ENCODE measurements at regions not wholly inside any gene's neighbourhood (a gene's known extent, or its start where the extent isn't known, plus 50 kb on each side); places are given as distances from the start of the nearest gene placed in this dataset.

DNA sequence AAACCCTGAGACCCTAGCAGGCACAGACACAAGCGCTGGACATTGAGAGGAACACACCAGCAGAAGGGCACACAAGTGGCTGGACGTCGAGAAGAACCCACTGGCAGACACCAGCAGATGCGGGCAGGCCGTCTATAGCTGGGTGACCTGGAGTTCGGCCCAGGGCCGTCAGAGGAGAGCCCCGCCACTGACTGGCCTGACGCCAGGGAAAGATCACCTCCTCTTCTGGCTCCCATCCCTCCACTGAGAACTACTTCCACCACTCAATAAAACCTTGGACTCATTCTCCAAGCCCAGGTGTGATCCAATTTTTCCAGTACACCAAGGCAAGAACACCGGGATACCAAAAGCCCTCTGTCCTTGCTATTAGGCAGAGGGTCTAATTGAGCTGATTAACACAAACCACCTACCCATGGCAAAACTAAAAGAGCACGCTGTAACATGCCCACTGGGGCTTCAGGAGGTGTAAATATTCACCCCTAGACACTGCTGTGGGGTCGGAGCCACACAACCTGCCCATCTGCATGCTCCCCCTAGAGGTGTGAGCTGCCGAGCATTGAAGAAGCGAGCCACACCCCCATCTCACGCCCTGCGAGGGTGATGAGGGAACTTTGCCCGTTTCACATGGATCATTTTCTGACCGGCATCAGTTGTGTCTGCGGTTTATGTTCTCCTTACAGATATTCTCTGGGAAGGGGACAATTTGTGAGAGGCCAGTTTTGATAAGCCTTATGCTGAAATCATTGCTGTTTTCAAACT, 104.8 kb downstream of the HLX start:
- no peak for DNase-seq (ENCODE audit: low spot score)

DNA sequence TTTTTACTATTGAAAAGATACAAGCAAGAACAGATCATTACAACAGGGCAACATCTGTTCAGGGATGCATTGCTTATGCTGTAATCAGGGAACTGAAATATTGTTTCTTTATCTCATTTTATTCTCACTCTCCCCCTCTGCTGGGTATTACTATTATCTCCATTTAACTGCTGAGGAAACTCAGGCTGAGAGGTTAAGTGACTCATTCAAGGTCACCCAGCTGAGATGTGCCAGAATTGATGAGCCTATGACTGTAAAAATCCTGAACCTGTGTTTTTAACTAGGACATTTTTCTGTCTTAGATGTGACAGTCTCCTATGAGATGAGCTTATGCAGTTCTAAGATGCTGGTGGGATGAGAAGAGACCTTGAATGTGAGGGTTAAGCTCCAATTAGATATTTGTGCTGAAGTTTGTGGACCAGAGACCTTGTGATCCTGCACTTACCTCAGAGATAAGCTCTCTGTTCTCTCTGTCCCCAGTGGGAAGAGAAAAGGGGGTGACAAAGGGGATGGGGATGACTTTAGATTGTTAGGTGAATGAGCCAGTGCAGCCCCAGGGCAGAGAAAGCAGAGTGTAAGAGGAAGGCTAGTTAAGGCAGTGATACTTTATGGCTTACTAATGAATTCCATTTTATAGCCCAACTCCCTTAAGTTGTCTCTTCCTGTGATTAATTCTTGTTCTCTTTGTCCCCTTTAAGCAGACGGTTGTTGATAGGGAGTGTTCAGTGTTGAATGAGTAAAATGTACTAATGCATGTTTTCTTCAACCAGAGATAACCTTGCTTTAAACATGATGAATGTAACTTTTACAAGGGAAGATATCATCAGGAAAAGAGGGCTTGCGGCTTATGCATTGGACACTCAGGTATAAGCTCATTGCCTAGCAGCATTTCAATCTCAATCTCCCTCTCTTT, 111.4 kb downstream of the HLX start:
- DNase-seq (ENCODE audit: low spot score), result no peak

DNA sequence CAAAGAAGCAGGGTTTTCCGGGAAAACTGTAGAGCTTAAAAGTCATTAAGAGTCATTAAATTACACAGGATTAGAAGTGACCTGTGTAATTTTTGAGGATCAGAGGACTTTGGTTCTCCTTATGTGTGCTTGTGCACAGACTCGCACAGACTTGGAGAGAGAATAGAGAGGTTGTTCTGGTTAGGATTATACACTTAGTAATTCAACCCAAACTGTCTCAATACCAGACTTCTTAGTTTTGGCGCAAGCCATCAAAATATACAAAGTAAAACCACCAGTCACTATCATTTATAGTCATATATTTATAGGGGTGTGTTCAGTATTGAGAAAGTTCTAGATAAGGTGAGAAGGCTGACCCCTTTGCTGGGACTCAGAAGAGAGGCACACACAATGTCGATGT, 112.3 kb downstream of the HLX start:
- DNase-seq (ENCODE audit: low spot score), result no peak

DNA sequence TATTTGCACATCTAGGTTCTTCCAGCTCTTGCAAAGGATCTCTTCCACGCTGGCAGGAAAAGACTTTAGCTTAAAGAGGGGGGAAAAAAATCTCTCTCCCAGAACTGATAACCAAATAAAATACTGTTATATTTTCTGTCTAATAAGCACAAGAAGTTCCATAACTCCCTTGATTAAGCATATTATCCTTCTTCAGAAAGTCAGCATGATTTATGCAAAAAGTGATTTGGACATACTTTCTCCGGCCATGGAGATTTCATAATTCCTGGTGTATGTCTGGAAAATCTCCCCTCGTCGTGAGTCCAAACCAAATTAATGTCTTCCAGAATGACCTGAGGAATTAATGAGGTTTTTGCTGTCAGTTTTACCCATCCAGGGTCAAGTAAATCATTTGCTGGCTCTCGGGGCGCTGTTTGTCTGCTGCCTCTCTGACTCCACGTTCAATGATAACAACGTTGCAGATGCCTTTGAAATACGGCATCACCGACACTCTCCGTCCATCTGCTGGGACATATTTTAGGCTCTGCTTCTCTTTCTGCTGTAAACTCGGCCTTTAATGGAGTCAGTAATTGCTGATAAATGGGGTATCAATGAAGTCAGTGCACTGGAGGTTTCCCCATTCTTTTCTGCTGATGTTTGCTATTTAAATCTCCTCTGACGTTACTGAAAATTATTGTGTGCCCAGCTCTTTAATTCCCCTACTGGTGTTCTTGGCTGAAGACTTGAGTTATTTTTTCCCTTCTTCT, 112.9 kb downstream of the HLX start:
- no peak for DNase-seq (ENCODE audit: low spot score)

DNA sequence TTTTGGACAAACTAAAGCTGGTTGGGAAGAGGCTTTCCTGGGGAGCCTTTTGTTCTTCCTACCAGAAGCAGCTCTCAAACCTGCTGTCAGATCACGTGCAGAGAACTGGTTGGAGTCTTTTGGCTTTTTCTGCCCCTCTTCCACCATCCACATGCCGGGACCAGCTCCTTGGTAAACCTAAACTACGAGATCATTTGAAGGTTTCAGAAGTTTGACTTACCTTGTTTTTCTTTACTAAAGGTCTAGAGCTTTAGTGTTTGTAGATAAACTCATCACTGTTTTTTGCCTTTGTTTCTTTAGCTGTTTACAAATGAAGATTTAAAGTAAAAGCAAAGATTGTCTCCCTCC, 113.4 kb downstream of the HLX start:
- no peak for DNase-seq (ENCODE audit: low spot score)

DNA sequence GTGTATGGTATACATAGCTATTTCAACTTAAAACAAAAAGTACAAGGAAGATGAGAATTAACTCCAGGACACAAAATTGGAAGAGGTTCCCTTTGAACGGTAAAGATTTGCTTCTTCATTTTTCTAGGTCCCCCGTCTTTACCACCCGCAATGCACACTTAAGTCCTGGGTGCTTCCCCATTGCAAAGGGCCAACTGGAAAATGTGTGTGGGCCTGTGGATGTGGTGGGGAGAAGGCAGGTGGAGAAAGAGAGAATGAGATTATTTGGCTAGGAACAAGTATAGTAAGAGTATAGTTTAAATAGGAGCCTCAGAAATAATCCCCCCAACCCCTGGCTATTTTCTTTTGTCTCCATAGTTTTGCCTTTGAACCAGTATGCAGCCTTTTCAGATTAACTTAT, 115.4 kb downstream of the HLX start:
- DNase-seq (ENCODE audit: low spot score), result no peak

DNA sequence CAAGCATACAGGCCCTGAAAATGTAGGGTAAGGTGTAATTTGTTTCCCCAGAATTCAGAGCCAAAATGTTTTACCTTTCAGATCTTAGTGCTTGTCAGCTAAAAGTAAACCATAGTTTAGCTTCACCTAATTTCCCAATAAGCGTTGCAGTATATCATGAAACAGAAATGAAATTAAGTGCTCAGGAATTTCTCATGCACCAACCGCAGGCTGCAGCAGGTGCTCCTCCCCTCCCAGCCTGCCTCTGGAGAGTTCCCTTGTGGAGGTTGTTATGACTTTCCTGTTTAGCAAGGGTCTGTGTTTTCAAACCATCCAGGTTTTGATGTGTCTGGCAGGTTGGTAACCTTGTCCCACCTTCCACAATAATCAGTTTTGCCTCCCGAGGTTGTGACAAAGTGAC, 118.5 kb downstream of the HLX start:
- DNase-seq (ENCODE audit: low spot score), result no peak

DNA sequence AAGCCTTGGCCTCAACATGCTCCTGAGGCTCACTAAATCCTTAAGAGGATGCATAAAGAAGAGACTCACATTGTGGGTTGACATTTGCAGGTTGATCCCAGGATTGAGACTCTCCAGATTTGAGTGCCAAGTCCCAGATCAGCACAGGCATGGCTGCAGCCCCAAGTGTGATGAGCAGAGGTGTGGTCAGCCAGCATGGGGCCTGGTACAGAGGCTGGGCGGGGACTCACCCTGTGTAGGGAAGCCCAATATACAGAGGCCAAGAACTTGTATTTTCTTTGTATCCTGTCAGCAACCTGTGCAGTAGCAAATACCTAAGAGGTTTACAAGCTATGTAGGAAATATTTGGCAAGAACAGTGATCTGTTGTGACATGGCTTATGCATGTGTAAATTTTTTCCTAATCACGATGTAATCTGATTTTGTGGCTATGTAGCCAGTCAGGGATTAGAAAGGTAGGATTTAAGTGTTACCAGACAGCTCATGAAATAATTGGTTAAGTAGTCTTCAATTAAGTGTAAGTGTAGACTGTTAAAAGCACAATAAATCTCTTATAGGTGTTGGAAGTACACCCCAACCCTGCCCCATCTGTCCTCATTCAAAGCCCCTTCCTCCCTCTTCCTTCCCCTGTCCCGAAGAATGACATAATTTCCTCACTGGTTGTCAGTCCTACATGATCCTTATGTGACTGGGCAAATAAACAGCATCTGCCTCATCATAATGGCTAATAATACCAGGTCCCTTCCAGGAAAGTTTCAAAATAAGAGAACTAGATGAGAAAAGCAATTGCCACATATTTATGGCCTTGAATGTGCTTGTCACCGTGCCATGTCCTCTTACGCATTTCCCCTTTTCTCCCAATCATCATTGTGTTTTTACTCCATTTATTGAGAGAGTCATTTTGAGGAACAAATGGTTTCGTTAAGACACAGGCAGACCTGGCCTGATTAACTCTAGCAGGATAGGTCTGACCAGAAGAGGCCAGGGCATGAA, 120.9 kb downstream of the HLX start:
- DNase-seq (ENCODE audit: low spot score), result no peak

DNA sequence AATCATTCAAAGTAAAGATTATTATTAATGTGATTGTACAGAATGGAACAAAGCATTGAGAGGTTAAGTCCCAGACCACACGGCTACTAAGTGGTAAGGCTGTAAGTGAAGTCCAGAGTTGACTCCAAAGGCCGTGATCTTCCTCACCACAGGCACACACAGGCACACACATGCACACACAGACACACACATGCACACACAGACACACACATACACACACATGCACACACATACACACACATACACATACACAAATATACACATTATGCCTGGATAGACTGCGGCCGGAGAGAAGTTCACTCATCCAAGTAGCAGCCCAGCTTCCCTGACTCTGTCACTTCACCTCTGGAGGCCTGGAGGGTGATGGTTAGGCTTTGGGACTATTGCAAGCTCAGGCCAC, 121.9 kb downstream of the HLX start:
- DNase-seq (ENCODE audit: low spot score), result no peak

DNA sequence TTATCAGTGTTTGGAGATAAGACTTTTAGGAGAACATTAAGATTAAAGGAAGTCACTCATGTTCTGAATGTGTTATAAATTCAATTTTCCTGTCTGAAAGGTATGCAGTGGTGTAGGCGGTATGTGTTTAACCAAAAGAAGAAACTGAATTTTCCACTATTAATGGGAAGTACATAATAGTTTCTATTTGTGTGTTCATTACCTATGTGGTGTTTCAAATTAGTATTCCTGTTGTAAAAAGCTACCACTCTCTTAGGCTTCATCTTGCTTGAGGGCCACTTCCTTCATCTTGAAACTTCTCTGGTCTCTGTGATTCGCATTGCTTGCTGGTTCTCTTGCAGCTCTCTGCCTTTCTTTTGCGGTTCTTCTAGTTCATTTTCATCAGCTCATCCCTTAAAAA, 123.4 kb downstream of the HLX start:
- DNase-seq (ENCODE audit: low spot score), result no peak

DNA sequence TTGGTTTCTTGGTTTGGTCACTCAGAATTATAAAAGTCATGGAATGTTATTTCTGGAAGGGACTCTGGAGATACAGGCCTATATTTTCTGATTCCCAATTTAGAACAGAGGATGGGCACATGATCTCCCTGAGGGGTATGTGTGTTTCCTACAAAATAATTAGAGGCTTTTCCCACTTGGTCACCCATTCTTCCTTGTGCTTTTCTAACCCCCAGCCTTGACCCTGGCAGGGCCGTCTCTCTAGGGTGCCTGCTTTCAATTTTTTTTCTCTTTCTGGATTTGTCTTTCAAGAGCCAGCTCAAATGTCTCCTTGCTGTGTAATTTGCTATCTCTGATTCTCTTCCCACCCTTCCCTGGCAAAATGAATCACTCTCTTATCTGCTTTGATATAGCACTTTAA, 131.9 kb downstream of the HLX start:
- DNase-seq (ENCODE audit: low spot score), result no peak

DNA sequence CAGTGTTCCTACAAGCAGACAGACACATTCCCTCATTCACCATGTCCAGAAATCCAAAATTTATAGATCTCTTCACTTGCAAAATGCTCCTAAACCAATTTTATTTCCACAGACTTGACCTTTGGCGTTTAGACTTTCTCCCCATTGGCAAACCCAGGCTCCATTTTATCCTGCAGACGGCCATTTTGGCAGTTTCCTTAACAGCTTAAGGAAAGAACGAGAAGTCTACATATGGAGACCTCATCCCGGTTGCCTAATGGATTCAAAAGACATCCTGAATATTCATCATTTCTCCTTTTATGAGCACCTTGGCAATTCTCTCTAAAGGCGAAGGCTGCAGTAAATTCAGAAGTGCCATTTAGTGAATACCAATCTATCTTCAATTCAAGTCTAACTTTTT, 132.9 kb downstream of the HLX start:
- no peak for DNase-seq (ENCODE audit: low spot score)

DNA sequence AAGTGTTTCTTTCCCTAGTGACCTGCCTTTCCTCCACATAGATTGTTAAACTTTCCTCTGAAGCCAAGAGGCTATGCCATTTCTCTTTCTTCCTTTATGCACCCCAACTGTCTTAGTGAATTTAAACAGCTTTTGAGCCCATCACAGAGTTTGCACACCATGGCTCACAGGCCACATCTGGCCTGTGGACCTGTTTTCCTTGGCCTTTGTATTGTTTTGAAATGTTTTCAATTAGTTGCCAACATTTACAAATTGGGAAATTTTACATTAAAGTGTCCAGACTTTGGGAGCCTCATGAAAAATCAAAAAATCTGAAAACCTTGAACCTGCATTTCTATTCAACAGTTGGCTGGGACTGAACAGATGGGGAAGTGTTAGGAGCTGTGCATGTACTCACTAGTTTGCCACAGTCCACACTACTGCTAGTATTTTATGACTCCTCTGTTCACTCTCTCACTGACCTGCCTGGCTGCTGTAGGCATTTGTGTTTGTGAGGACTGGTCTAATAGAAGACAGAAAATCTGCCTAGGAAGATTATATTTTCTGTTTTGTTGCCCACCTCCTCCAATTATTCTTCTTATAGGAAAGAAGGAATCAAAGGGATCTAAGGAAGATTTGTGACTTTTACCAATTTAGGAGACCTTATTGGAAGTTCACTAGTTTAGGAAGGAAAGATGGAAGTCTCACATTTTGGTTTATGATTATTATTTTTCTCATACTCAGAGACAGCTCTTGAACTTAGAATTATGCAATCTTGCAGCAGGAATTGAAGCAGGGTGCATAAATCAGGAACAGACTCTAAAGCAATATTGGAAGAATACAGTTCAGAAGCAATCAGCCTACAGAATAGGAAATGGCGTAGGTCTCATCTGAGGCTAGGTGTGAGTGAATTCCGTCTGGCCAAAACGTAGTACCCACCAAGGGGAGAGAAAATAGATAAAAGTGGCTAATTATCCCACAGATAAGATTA, 134.7 kb downstream of the HLX start:
- no peak for DNase-seq (ENCODE audit: low spot score)

DNA sequence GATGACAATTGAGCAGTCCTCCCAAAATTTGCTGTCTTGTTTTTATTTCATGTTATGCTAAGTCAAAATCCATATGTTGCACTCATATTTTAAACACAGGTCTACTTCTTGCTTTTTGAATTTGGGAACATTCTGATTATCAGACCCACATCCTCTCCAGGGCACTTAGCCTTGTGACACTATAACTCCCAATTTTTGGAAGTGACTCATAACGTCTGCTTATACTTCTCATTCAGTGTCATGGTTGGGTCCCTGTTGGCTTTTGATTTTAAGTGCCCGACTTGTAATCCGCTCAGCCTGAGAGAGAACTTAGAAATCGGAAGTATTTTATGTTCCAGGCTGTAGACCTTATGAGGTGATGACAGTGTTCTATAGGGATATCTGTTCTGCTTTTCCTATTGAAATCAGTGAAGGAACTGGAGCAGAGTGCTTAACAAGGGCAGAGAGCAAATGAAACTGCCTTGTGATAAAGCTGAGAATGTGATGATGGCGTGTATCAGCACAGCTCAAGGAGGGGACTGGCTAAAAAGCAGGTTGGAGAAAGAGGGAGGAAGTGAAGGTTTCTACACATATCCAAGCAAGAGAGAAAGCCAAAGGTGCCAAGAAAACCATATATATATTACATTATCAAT, 136.0 kb downstream of the HLX start:
- DNase-seq (ENCODE audit: low spot score), result no peak

DNA sequence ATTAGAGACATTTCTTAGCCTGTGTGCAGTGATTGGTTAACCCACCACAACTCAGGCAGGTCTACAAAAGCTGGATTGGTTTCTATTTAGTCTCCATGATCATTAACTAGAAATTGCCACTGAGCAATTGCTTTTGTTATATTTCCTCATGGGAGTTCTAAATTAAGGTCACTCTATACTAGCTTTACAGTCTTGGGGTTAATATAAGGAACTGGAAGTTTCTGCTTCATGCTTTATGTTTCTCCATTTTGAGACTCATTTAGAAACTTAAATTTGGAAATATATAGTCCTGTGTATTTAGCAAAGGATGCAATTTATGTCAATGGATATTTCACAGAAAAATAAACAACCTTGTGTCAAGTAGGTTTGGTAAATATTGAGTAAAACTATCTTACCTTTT, 137.5 kb downstream of the HLX start:
- DNase-seq (ENCODE audit: low spot score), result no peak

DNA sequence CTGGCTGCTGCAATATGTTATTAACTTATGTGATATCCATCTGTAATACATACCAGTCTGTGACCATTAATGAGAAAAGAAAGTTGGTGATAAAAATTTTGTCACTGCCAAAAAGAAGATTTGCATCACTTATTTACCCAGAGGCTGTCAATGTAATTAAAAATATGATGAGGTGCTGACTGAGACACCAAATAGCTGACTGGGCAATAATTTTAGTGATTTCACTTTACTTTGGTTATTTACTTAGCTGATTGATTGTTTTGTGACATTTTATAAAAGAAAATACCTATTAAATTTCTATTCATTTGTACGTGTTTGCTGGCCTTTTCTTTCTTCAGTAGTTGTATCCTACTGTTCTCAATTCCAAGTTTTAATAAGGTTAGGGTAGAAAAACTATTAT, 139.2 kb downstream of the HLX start:
- no peak for DNase-seq (ENCODE audit: low spot score)

DNA sequence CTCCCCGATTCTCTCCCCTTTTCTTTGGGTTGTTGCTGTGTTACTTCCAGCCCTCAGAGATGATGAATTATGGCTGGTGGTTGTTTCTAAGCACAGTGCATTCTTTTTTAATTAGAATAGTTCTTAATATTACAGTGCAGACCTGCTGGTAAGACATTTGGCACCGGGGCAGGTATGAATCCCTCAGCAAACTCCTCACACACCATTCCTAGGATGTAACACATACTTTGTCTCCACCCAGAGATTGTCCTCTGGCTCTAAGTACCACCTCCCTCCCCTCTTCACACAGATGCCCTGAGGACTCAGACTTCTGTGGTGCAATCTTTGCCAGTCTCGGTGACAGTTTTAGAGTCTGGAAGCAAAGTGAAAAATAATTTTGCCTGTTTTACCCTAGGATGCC, 143.1 kb downstream of the HLX start:
- DNase-seq (ENCODE audit: low spot score), result no peak

DNA sequence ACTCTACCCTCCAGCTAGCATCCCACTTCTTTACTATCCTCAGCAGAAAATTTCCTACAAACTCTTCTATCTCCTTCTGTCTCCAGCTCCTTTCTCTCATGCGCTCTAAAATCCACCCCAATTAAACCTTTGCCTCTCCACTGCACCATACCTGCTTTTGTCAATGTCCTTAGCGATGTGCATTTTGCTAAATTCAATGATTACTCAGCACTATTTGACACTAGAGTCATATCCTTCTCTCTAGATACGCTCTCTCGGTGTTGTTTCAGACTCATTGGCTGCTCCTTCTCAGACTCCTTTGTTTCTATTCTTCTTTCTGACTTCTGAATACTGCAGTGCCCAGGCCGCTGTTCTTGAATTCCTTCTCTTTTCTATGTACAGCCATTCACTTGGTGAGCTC, 144.2 kb downstream of the HLX start:
- no peak for DNase-seq (ENCODE audit: low spot score)

DNA sequence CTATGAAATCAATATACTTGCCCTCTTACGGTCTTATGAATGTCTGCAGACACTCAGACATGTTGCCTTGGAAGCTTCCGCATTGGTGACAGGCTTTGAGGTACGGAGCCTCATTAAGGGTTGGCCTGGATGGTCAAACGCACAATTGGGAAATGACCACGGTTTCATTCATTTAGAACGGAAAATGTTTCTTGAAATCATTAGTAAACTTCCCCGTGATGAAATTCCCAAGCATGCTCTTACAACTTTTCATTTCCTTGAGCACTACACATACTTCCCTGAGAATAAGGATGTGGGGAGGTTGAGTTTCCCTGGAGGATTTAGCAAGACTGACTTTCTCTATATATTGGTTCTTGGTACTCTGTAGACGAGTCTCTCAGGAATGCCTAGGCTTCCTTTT, 146.3 kb downstream of the HLX start:
- DNase-seq (ENCODE audit: low spot score), result no peak

DNA sequence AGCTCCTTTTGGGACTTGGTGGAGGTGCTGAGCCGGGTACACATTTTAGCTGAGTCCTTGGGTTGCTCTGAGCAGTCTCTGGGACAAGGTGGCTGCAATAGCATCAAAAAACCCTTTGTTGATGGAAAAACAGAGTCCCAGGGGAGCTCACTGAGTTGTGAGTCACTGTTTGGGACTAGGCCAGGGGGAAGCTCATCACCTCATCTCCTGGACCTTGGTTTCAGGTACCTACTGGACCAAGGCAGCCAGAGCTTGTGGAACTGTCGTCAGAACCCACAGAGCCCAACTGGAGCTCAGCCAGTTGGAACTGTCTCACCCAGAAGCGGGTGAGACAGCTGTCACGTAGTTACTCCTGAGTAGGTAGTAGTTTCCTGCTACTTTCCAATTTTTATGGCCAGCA, 146.7 kb downstream of the HLX start:
- no peak for DNase-seq (ENCODE audit: low spot score)

Measured in ecto neural progenitor cell (in vitro differentiated cells).